Trophoblast cell (in vitro differentiated cells and primary cell): ENCODE measurements at regions not wholly inside any gene's neighbourhood (a gene's known extent, or its start where the extent isn't known, plus 50 kb on each side); places are given as distances from the start of the nearest gene placed in this dataset.
A peak's percentile ranks its signal among the peaks of the same experiment; 100 is the strongest.
"Not testable (repeated sequence)": the region's sequence is repeated elsewhere in the genome, so short reads cannot be mapped to it uniquely, and the experiment has no call there.

Source experiments
- DNase-seq, 2 donors: peaks; one replicate each; pipeline ENCODE4 v3.0.0-alpha.2; 2016
- H2AFZ ChIP-seq: 2 replicates; pipeline ENCODE4 v1.6.1; 2013; ENCODE audit warnings: low read length, moderate library complexity, mild to moderate bottlenecking; ENCODE audit not compliant: insufficient read depth, poor library complexity
- H2AK5ac ChIP-seq: 2 replicates; pipeline ENCODE4 v1.6.1; 2013; ENCODE audit warnings: mild to moderate bottlenecking, low read length
- H2BK120ac ChIP-seq: 2 replicates; pipeline ENCODE4 v1.6.1; 2013; ENCODE audit warnings: low read length, mild to moderate bottlenecking, moderate library complexity; ENCODE audit not compliant: insufficient read depth, poor library complexity
- H2BK12ac ChIP-seq: 2 replicates; pipeline ENCODE4 v1.6.1; 2013; ENCODE audit warnings: mild to moderate bottlenecking, low read length, moderate library complexity
- H2BK5ac ChIP-seq: 2 replicates; pipeline ENCODE4 v1.6.1; 2013; ENCODE audit warnings: low read length, low read depth, moderate library complexity, mild to moderate bottlenecking; ENCODE audit not compliant: poor library complexity
- H3K14ac ChIP-seq: 2 replicates; pipeline ENCODE4 v1.6.1; 2013; ENCODE audit warnings: mild to moderate bottlenecking, low read length
- H3K18ac ChIP-seq: 2 replicates; pipeline ENCODE4 v1.6.1; 2013; ENCODE audit warnings: mild to moderate bottlenecking, low read length
- H3K23ac ChIP-seq: 2 replicates; pipeline ENCODE4 v1.6.1; 2013; ENCODE audit warnings: low read length
- H3K27ac ChIP-seq: 2 replicates; pipeline ENCODE4 v1.5.1; 2013; ENCODE audit warnings: low read depth, mild to moderate bottlenecking, inconsistent platforms, low read length, moderate library complexity
- H3K27me3 ChIP-seq: 2 replicates; pipeline ENCODE4 v1.6.1; 2013; ENCODE audit warnings: inconsistent platforms, mild to moderate bottlenecking, low read length, moderate library complexity; ENCODE audit not compliant: insufficient read depth
- H3K36me3 ChIP-seq, 2 experiments: 1 replicate in 1 of 2; 2 replicates in 1 of 2; pipeline ENCODE4 v1.6.1; 2013; ENCODE audit warnings: low read length in 2 of 2, mild to moderate bottlenecking in 2 of 2, moderate library complexity in 1 of 2; ENCODE audit not compliant: insufficient read depth in 2 of 2, control insufficient read depth in 1 of 2
- H3K4ac ChIP-seq: 2 replicates; pipeline ENCODE4 v1.6.1; 2013; ENCODE audit warnings: low read depth, mild to moderate bottlenecking, low read length, moderate library complexity
- H3K4me1 ChIP-seq, 2 experiments: 1 replicate in 1 of 2; 2 replicates in 1 of 2; pipeline ENCODE4 v1.6.1; 2013; ENCODE audit warnings: low read length in 2 of 2, mild to moderate bottlenecking in 2 of 2, moderate library complexity in 1 of 2; ENCODE audit not compliant: insufficient read depth in 2 of 2, control insufficient read depth in 1 of 2
- H3K4me2 ChIP-seq: 2 replicates; pipeline ENCODE4 v1.6.1; 2013; ENCODE audit warnings: inconsistent platforms, mild to moderate bottlenecking, low read length, moderate library complexity
- H3K4me3 ChIP-seq: 2 replicates; pipeline ENCODE4 v1.5.1; 2013; ENCODE audit warnings: mild to moderate bottlenecking, low read depth, low read length, inconsistent platforms
- H3K79me1 ChIP-seq: one replicate; pipeline ENCODE4 v1.6.1; 2013; ENCODE audit warnings: low read length
- H3K79me2 ChIP-seq: 2 replicates; pipeline ENCODE4 v1.6.1; 2013; ENCODE audit warnings: low read length, mild to moderate bottlenecking; ENCODE audit not compliant: control insufficient read depth, insufficient read depth, poor library complexity
- H3K9ac ChIP-seq: 2 replicates; pipeline ENCODE4 v1.6.1; 2013; ENCODE audit warnings: mild to moderate bottlenecking, low read length
- H3K9me3 ChIP-seq: 2 replicates; pipeline ENCODE4 v1.6.1; 2013; ENCODE audit warnings: low read depth, mild to moderate bottlenecking, control low read depth, inconsistent platforms, low read length; ENCODE audit not compliant: insufficient read depth
- H4K12ac ChIP-seq: 2 replicates; pipeline ENCODE4 v1.6.1; 2013; ENCODE audit warnings: low read depth, mild to moderate bottlenecking, low read length, moderate library complexity
- H4K8ac ChIP-seq: 2 replicates; pipeline ENCODE4 v1.6.1; 2013; ENCODE audit warnings: low read depth, mild to moderate bottlenecking, low read length, moderate library complexity
- H4K91ac ChIP-seq: one replicate; pipeline ENCODE4 v1.6.1; 2013; ENCODE audit warnings: low read depth, mild to moderate bottlenecking, low read length, moderate library complexity
- WGBS: extraction: QIAGEN DNeasy Blood & Tissue Kit; methylation state at CpG from one replicate; pipeline ENCODE4 v1.1.7; 2013; ENCODE audit warnings: missing lambda C conversion rate; ENCODE audit not compliant: insufficient read length, insufficient coverage; ENCODE audit errors: extremely low coverage; 5-methylcytosine and 5-hydroxymethylcytosine counted together

GRCh38 chr18:76613053-76613754 lies 118.2 kb upstream of the ZNF516 start:
- H2AFZ ChIP-seq: no peak overlapping the region
- H3K4me3 ChIP-seq: no peak overlapping the region
- no peak overlapping the region for H3K9ac ChIP-seq
- H3K4me2 ChIP-seq: no peak overlapping the region
- no CpG with 5 or more reads among the region's 16 CpGs for WGBS
- no peak overlapping the region for H3K27ac ChIP-seq
- H3K18ac ChIP-seq: no peak overlapping the region
- H2AK5ac ChIP-seq: no peak overlapping the region
- no peaks in the 10 kb centered on the region for H3K4me1 ChIP-seq
- H4K12ac ChIP-seq: no peak overlapping the region
- peaks cover 4% of the 10 kb centered on the region for H3K9me3 ChIP-seq
- no peak overlapping the region for H4K8ac ChIP-seq
- no peaks in the 10 kb centered on the region for H3K36me3 ChIP-seq
- H3K4ac ChIP-seq: no peak overlapping the region
- H3K27me3 ChIP-seq: no peaks in the 10 kb centered on the region
- H3K79me1 ChIP-seq: no peaks in the 10 kb centered on the region
- no peak overlapping the region for H3K14ac ChIP-seq
- H3K79me2 ChIP-seq: no peaks in the 10 kb centered on the region
- no peak overlapping the region for H2BK5ac ChIP-seq
- H3K23ac ChIP-seq: no peak overlapping the region
- no peak for DNase-seq
- no peak overlapping the region for H2BK12ac ChIP-seq
- no peak overlapping the region for H2BK120ac ChIP-seq
- H4K91ac ChIP-seq: no peak overlapping the region

GRCh38 chr18:76611750-76612045 lies 116.7 kb upstream of the ZNF516 start:
- H3K4me3 ChIP-seq: peak overlapping the region; percentile 46
- not testable (repeated sequence) for H2BK12ac ChIP-seq, H3K9ac ChIP-seq, H2AK5ac ChIP-seq, H3K4ac ChIP-seq, DNase-seq, H3K27ac ChIP-seq, H2BK5ac ChIP-seq, H3K36me3 ChIP-seq, H4K8ac ChIP-seq, H3K23ac ChIP-seq, H4K91ac ChIP-seq, H3K27me3 ChIP-seq, H3K14ac ChIP-seq, H2BK120ac ChIP-seq, H3K18ac ChIP-seq, H3K79me2 ChIP-seq, H3K4me2 ChIP-seq, H3K9me3 ChIP-seq, H3K79me1 ChIP-seq, H3K4me1 ChIP-seq, H2AFZ ChIP-seq, H4K12ac ChIP-seq
- WGBS: no CpG with 5 or more reads among the region's 26 CpGs

- Histone ChIP-seq H3K27me3 (no peaks in the 10 kb centered on the region), H2AK5ac (no peak overlapping the region), H3K79me1 (no peaks in the 10 kb centered on the region), H3K79me2 (no peaks in the 10 kb centered on the region), H4K8ac (no peak overlapping the region), H2BK5ac (no peak overlapping the region), H4K12ac (no peak overlapping the region), H2BK120ac (no peak overlapping the region), H3K4me2 (no peak overlapping the region), H3K4me1 (no peaks in the 10 kb centered on the region), H2AFZ (no peak overlapping the region), H3K18ac (no peak overlapping the region), H3K36me3 (no peaks in the 10 kb centered on the region), H2BK12ac (no peak overlapping the region), H3K4ac (no peak overlapping the region), H3K9me3 (peaks cover 4% of the 10 kb centered on the region), H3K23ac (no peak overlapping the region), H3K9ac (no peak overlapping the region), H3K4me3 (peak overlapping the region; percentile 46), H3K14ac (no peak overlapping the region), H4K91ac (no peak overlapping the region), H3K27ac (no peak overlapping the region)
- no peak for DNase-seq
- no CpG with 5 or more reads among the region's 32 CpGs for WGBS
Observed at GRCh38 chr18:76610933-76611749, 116.1 kb upstream of the ZNF516 start.

GRCh38 chr18:76610012-76610411 lies 115.0 kb upstream of the ZNF516 start:
- H3K23ac ChIP-seq: no peak overlapping the region
- H4K8ac ChIP-seq: no peak overlapping the region
- H3K79me1 ChIP-seq: no peaks in the 10 kb centered on the region
- H3K27me3 ChIP-seq: no peaks in the 10 kb centered on the region
- peaks cover 4% of the 10 kb centered on the region for H3K9me3 ChIP-seq
- no peak overlapping the region for H4K12ac ChIP-seq
- no peak overlapping the region for H3K4me2 ChIP-seq
- H3K27ac ChIP-seq: no peak overlapping the region
- no peak overlapping the region for H3K4me3 ChIP-seq
- no peaks in the 10 kb centered on the region for H3K79me2 ChIP-seq
- no peak overlapping the region for H3K18ac ChIP-seq
- H2AFZ ChIP-seq: no peak overlapping the region
- DNase-seq: no peak
- H2BK12ac ChIP-seq: no peak overlapping the region
- no peak overlapping the region for H3K4ac ChIP-seq
- H2BK120ac ChIP-seq: no peak overlapping the region
- H3K9ac ChIP-seq: no peak overlapping the region
- no peaks in the 10 kb centered on the region for H3K4me1 ChIP-seq
- H2BK5ac ChIP-seq: no peak overlapping the region
- no peak overlapping the region for H4K91ac ChIP-seq
- no peaks in the 10 kb centered on the region for H3K36me3 ChIP-seq
- no peak overlapping the region for H3K14ac ChIP-seq
- H2AK5ac ChIP-seq: no peak overlapping the region
- WGBS: no CpG with 5 or more reads among the region's 4 CpGs
